HUDEP-2 (cell line): ENCODE measurements at regions not wholly inside any gene's neighbourhood (a gene's known extent, or its start where the extent isn't known, plus 50 kb on each side); places are given as distances from the start of the nearest gene placed in this dataset.

Source experiments
- DNase-seq, 76 experiments: peaks; one replicate each; lab custom pipeline; 2025; ENCODE audit not compliant: unreplicated experiment in 76 of 76; lab: John Stamatoyannopoulos, UW

- DNase-seq = no peak
These were observed 430.4 kb upstream of the CDH5 start for GRCh38 chr16:65936096-65936495.

GRCh38 chr16:65934443-65934842, 432.0 kb upstream of the CDH5 start:
- DNase-seq = no peak

GRCh38 chr16:65933703-65934102, 432.8 kb upstream of the CDH5 start:
- DNase-seq = no peak

- DNase-seq = no peak
These were observed 434.0 kb upstream of the CDH5 start for GRCh38 chr16:65932350-65933072.

GRCh38 chr16:65922923-65923322, 443.6 kb upstream of the CDH5 start:
- DNase-seq = no peak

GRCh38 chr16:65919986-65920376, 446.5 kb upstream of the CDH5 start:
- no peak for DNase-seq

GRCh38 chr16:65919145-65919985, 447.1 kb upstream of the CDH5 start:
- DNase-seq = no peak

- DNase-seq = no peak
These were observed 449.0 kb upstream of the CDH5 start for GRCh38 chr16:65917466-65917865.

GRCh38 chr16:65916995-65917394, 449.5 kb upstream of the CDH5 start:
- no peak for DNase-seq

- DNase-seq = no peak
These were observed 456.2 kb upstream of the CDH5 start for GRCh38 chr16:65910291-65910690.

GRCh38 chr16:65909310-65910050, 457.0 kb upstream of the CDH5 start:
- peak in 2 of 76 experiments; percentile 5 to 13 for DNase-seq

- no peak for DNase-seq
These were observed 457.9 kb upstream of the CDH5 start for GRCh38 chr16:65908568-65908967.

- no peak for DNase-seq
These were observed 461.2 kb upstream of the CDH5 start for GRCh38 chr16:65905331-65905730.

GRCh38 chr16:65896448-65897153, 469.9 kb upstream of the CDH5 start:
- no peak for DNase-seq

GRCh38 chr16:65895906-65896305, 470.6 kb upstream of the CDH5 start:
- no peak for DNase-seq

- no peak for DNase-seq
These were observed 471.0 kb upstream of the CDH5 start for GRCh38 chr16:65895486-65895885.

GRCh38 chr16:65890203-65890602, 476.3 kb upstream of the CDH5 start:
- DNase-seq = no peak

- DNase-seq = no peak
These were observed 476.9 kb upstream of the CDH5 start for GRCh38 chr16:65889533-65889966.

GRCh38 chr16:65888201-65888600, 478.3 kb upstream of the CDH5 start:
- no peak for DNase-seq

GRCh38 chr16:65884018-65884417, 482.5 kb upstream of the CDH5 start:
- no peak for DNase-seq

GRCh38 chr16:65878347-65878746, 488.1 kb upstream of the CDH5 start:
- DNase-seq = no peak
